ENCODE measurements at regions not wholly inside any gene's neighbourhood (a gene's known extent, or its start where the extent isn't known, plus 50 kb on each side); places are given as distances from the start of the nearest gene placed in this dataset.
"Not testable (repeated sequence)": the region's sequence is repeated elsewhere in the genome, so short reads cannot be mapped to it uniquely, and the experiment has no call there.

DNA sequence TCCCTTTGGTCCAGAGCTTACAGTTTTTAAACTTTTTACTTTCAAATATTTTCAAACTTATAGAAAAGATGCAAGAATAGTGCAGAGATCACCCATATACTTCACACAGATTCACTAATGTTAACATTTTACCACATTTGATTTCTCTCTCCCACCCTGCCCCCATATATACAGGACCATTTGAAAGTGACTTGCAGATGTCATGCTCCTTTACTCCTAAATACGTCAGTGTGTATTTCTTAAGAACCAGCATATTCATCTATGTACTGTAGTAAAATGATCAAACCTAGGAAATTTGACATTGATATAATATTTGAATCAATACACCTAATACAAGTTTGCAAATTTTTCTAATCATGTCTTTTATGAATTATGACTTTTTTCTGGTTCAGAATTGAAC is 100.4 kb upstream of the CHD1 start:
- intact Hi-C loops (cut with micrococcal nuclease) = no loop called here
- DNase-seq = no peak
- no peak for ATAC-seq

GRCh38 chr5:99028170-99028569 is 99.4 kb upstream of the CHD1 start:
- intact Hi-C loops (cut with micrococcal nuclease); ATAC-seq; DNase-seq: not testable (repeated sequence)

- DNase-seq (no peak), ATAC-seq (no peak)
- intact Hi-C loops (cut with micrococcal nuclease) = no loop called here
These were observed 96.7 kb upstream of the CHD1 start for GRCh38 chr5:99025298-99026045.

- intact Hi-C loops (cut with micrococcal nuclease) = no loop called here
- ATAC-seq (no peak), DNase-seq (no peak)
These were observed 94.5 kb upstream of the CHD1 start for GRCh38 chr5:99023330-99023729.

DNA sequence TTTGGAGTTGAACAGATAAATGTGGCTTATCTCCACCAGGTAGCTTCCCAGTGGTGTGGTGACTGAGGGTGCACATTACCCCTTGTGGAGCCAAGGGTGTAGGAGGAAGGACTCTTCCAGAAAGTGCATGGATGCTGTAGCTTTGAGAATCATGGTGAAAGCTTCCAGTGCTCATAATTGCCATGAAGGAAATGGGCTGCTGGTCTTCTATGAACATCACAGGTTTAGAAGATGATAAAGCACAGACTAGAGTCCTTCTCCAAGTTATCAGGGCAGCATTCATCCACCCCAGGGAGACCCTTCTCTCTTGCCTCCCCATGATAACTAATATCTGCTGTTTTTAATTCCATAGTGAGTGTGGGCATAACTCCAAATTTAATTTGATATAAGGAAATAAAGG is 93.4 kb upstream of the CHD1 start:
- ATAC-seq (no peak), DNase-seq (no peak)
- intact Hi-C loops (cut with micrococcal nuclease) = no loop called here

DNA sequence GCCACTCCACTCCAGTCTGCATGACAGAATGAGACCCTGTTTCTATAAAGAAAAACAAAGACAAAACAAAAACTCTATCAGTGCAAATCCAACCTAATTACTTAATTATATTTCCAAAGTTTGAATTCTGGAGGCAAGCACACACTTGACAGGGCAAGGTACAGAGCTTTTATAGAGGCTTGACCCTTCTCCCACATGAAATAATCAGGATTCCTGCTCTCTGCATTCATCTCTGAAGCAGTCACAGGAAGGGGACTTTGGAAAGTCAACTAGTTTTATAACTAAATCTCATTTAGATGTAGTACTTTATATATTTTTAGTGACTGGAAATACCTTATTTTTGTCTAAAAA is 91.9 kb upstream of the CHD1 start:
- intact Hi-C loops (cut with micrococcal nuclease) = no loop called here
- no peak for ATAC-seq

GRCh38 chr5:99019812-99020697 is 91.2 kb upstream of the CHD1 start:
- ATAC-seq = no peak
- intact Hi-C loops (cut with micrococcal nuclease) = no loop called here
- DNase-seq = no peak

More for the DNA sequence above, 91.9 kb upstream of the CHD1 start:
- DNase-seq = no peak

GRCh38 chr5:99019254-99019653 is 90.4 kb upstream of the CHD1 start:
- ATAC-seq (no peak), DNase-seq (no peak)
- intact Hi-C loops (cut with micrococcal nuclease) = no loop called here

DNA sequence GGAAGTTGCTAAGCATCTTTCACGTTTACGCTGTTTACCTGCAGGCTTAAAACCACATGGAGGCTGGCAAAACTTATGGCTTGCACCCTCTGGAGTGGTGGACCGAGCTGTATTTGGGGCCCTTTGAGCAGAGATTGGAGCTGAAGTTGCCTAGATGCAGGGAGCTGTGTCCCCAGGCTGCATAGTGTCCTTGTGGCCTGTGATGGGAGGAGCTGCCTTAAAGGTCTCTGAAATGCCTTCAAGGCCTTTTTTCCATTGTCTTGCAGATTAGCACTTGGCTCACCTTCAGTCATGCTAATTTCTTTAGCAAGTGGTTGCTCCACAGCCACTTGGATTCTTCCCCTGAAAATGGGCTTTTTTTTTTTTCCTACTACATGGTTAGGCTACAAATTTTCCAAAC is 81.5 kb upstream of the CHD1 start:
- ATAC-seq = no peak
- intact Hi-C loops (cut with micrococcal nuclease) = no loop called here
- DNase-seq = no peak

DNA sequence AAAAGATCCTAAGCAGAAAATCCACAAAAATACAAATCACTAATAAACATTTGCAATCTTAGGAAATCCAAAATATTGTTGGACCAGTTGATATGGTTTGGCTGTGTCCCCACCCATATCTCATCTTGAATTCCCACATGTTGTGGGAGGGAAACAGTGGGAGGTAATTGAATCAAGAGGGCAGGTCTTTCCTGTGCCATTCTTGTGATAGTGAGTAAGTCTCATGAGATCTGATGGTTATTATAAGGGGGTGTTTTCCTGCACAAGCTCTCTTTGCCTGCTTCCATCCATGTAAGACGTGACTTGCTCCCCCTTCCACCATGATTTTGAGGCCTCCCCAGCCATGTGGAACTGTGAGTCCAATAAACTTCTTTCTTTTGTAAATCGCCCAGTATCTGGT is 79.2 kb upstream of the CHD1 start:
- DNase-seq; intact Hi-C loops (cut with micrococcal nuclease); ATAC-seq: not testable (repeated sequence)

GRCh38 chr5:99005506-99005905 is 76.7 kb upstream of the CHD1 start:
- ATAC-seq (no peak), DNase-seq (no peak)
- intact Hi-C loops (cut with micrococcal nuclease) = no loop called here

DNA sequence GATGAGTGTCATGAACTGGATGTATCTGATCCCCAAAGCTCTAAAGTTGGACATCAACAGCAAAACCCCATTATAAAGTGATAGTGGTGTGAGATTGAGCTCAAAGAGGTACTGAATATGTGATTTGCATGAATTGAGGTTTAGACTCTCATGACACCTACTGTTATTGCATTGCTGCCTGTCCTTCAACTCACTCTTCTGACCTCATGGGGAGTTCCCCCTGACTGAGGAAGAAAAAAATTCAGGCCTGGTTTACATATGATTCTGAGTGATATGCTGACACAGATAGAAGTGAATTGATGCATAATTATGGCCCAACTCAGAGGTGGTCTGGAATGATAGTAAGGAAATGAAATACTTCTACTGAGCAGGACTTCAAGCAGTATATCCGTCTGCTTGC is 76.2 kb upstream of the CHD1 start:
- intact Hi-C loops (cut with micrococcal nuclease) = no loop called here
- ATAC-seq (no peak), DNase-seq (no peak)

GRCh38 chr5:99000876-99001275 is 72.1 kb upstream of the CHD1 start:
- intact Hi-C loops (cut with micrococcal nuclease) = no loop called here
- no peak for DNase-seq
- ATAC-seq = no peak

- ATAC-seq (no peak), DNase-seq (no peak)
- intact Hi-C loops (cut with micrococcal nuclease) = no loop called here
These were observed 71.4 kb upstream of the CHD1 start for GRCh38 chr5:99000221-99000620.

GRCh38 chr5:98999631-99000030 is 70.8 kb upstream of the CHD1 start:
- DNase-seq = no peak
- intact Hi-C loops (cut with micrococcal nuclease) = no loop called here

GRCh38 chr5:98997000-98997399 is 68.2 kb upstream of the CHD1 start:
- DNase-seq = no peak
- intact Hi-C loops (cut with micrococcal nuclease) = no loop called here
- no peak for ATAC-seq

More at GRCh38 chr5:98999631-99000030, 70.8 kb upstream of the CHD1 start:
- no peak for ATAC-seq

GRCh38 chr5:98994611-98995010 is 65.8 kb upstream of the CHD1 start:
- intact Hi-C loops (cut with micrococcal nuclease) = no loop called here
- ATAC-seq (no peak), DNase-seq (no peak)

DNA sequence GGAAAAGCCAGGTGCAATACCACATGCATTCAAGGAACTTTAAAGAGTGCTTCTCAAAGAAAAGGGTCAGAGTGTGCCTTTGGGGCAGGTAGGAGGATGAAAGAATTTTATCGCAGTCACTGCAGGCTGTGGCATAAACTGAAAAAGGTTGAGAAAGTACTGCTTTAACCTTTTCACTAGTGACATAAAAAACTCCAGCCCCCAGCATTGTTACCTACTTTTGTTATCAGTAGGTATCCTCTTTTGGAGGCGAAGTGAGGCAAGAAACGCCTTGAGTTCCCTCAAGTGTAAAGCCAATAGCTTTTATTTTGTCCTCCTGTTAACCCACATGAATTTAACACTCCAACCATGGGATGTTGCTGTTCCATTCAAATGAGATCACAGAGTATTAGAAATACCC is 64.7 kb upstream of the CHD1 start:
- intact Hi-C loops (cut with micrococcal nuclease) = no loop called here
- DNase-seq (no peak), ATAC-seq (no peak)

GRCh38 chr5:98992552-98992951 is 63.7 kb upstream of the CHD1 start:
- no peak for ATAC-seq
- intact Hi-C loops (cut with micrococcal nuclease) = no loop called here
- DNase-seq = no peak

DNA sequence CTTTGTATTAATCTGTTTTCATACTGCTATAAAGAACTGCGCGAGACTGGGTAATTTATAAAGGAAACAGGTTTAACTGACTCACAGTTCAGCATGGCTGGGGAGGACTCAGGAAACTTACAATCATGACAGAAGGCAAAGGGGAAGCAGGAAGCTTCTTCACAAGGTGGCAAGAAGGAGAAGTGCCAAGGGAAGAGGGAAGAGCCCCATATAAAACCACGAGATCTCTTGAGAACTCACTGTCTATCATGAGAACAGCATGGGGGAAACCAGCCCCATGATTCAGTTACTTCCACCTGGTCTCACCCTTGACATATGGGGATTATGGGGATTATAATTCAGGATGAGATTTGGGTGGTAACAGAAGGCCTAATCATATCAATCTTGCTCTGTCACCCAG is 60.9 kb upstream of the CHD1 start:
- no peak for DNase-seq
- no peak for ATAC-seq
- intact Hi-C loops (cut with micrococcal nuclease) = no loop called here

- ATAC-seq (no peak), DNase-seq (no peak)
- intact Hi-C loops (cut with micrococcal nuclease) = no loop called here
These were observed 57.8 kb upstream of the CHD1 start for GRCh38 chr5:98986587-98986986.

Data from left ventricle myocardium superior (tissue), 1 donor.